ENCODE measurements at regions not wholly inside any gene's neighbourhood (a gene's known extent, or its start where the extent isn't known, plus 50 kb on each side); places are given as distances from the start of the nearest gene placed in this dataset.

GRCh38 chr1:108082738-108083562 lies 117.2 kb downstream of the SLC25A24 start:
- H3K36me3 ChIP-seq (ENCODE audit: insufficient read depth, low read length): no peaks in the 10 kb centered on the region
- H3K9me3 ChIP-seq (ENCODE audit: control insufficient read depth, insufficient read depth, low read length): no peaks in the 10 kb centered on the region
- no peak overlapping the region; the same call in 1 of the 2 replicates for H3K9ac ChIP-seq (ENCODE audit: low read depth, low read length)
- no peaks in the 10 kb centered on the region for H3K4me1 ChIP-seq (ENCODE audit: insufficient read depth, low read length)

DNA sequence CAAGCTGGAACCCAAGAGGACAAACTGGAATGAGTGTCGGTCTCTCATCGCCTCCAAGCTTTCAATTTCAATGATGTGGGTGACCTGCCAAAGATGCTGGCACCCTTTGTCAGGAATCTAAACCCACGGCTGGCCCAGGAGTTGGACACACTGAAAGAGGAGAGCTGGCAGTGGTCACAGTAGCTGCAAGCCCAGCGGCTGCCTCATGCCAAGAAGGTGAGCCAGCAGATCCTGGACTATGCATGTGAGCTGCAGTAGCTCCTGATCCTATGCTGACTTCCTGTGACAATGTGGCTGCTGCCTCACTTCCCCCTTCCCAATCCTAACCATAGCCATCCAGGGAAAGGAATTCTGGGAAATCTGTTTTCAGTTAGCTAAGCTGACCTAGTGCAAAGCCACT lies 117.0 kb upstream of the VAV3 start:
- no peaks in the 10 kb centered on the region for H3K4me1 ChIP-seq (ENCODE audit: insufficient read depth, low read length)
- no peaks in the 10 kb centered on the region for H3K9me3 ChIP-seq (ENCODE audit: control insufficient read depth, insufficient read depth, low read length)
- H3K9ac ChIP-seq (ENCODE audit: low read depth, low read length): no peak overlapping the region
- H3K36me3 ChIP-seq (ENCODE audit: insufficient read depth, low read length): no peaks in the 10 kb centered on the region

DNA sequence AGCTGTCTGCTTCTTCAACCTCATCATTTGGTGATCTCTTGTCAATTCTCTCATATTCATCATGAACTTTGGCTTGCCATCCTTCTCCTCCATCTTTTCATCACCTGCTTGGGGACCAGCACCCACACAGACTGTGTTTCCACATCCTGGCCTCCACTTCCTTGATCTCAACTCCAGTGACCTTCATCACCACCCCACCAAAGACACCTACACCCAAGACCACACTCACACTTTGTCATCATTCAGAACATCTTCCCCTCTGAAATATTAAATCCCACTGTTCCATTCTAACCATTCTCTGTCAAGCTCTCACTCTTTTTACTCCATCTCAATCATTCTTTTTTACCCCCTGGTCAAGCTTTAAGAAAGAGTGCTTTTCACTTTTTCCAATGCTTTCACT lies 115.5 kb upstream of the VAV3 start:
- Histone ChIP-seq H3K9ac (ENCODE audit: low read depth, low read length) (no peak overlapping the region), H3K9me3 (ENCODE audit: control insufficient read depth, insufficient read depth, low read length) (no peaks in the 10 kb centered on the region), H3K36me3 (ENCODE audit: insufficient read depth, low read length) (no peaks in the 10 kb centered on the region), H3K4me1 (ENCODE audit: insufficient read depth, low read length) (no peaks in the 10 kb centered on the region)

DNA sequence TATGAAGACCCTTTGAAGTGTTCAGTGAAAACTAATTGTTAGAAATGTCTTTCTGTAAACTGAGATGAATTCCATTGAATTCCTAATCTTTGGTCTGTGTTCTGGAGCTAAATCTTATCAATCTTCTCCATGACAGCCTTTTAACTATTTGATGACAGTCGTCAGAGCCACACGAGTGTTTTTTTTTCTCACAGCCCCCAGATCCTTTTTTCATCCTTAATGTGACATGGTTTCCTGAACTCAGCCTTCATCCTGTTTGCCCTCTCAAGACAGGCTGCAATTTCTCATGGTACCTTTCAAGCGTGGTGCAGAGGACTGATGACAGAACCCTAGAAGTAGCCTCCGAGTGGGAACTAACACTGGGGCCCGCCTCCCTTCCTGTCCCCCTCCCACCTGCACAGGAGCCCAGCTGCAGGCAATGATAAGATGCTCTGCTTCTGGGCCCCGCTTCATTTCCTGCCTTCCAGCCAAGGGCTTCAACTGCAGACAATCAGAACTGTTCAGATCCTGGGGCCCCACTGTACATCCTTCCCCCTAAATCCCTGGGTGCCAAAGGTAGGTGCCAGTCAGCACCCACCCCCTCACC lies 114.6 kb upstream of the VAV3 start:
- Histone ChIP-seq H3K4me1 (ENCODE audit: insufficient read depth, low read length) (no peaks in the 10 kb centered on the region), H3K36me3 (ENCODE audit: insufficient read depth, low read length) (no peaks in the 10 kb centered on the region), H3K9me3 (ENCODE audit: control insufficient read depth, insufficient read depth, low read length) (no peaks in the 10 kb centered on the region), H3K9ac (ENCODE audit: low read depth, low read length) (no peak overlapping the region)

DNA sequence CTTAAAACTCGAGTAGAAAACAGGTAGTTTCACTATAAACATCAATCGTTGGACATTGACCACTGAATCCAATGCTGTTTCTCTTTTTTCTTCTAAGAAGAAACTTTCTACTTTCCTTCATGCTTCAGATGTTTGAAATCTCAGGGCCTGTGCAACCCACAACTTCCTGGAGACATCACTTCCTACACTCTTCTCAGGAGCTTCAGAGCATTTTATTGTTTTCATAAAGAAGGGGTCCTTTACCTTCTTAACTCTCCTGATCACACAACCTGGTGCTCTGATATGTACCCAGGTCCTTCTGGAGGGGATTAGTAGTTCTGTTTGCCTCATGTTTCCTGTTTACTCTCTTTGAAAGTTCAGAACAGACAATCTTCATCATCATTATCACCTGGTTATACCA lies 113.0 kb upstream of the VAV3 start:
- Histone ChIP-seq H3K9me3 (ENCODE audit: control insufficient read depth, insufficient read depth, low read length) (no peaks in the 10 kb centered on the region), H3K36me3 (ENCODE audit: insufficient read depth, low read length) (no peaks in the 10 kb centered on the region), H3K9ac (ENCODE audit: low read depth, low read length) (no peak overlapping the region), H3K4me1 (ENCODE audit: insufficient read depth, low read length) (no peaks in the 10 kb centered on the region)

DNA sequence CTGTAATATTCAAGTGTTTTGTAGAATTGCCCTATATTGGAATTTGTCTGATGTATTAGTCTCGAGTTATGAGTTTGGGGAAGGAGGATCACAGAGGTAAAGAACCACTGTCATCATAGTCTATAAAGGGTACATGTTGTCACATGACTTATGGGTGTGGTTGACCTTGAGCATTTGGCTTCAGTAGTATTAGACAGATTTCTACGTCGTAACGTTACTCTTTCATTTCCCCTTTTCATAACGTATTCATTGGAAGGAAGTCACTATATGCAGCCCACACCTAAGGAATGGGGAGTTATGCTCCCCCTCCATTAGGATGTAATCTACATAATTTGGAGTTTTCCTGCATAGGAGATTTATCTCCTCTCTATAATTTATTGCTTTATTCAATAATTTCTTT lies 110.1 kb upstream of the VAV3 start:
- Histone ChIP-seq H3K36me3 (ENCODE audit: insufficient read depth, low read length) (no peaks in the 10 kb centered on the region), H3K4me1 (ENCODE audit: insufficient read depth, low read length) (no peaks in the 10 kb centered on the region), H3K9me3 (ENCODE audit: control insufficient read depth, insufficient read depth, low read length) (no peaks in the 10 kb centered on the region), H3K9ac (ENCODE audit: low read depth, low read length) (no peak overlapping the region)

DNA sequence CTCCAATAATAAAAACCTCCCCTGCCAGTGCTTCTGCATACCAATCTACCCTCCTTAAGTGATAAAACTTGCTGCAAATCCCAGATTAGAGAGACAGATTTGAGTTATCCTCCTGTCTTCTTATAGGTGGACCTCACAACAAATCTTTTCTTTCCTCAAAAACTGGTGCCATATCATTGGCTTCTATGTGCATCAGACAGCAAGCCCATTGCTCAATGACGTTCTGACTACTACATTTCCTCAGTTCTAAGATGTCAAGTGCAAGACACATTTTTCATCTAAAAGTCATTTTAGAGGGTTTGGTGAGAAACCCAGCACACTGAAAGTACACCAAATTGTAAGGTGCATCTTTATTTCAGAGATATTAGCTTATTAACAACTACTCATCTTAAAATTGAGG lies 107.8 kb upstream of the VAV3 start:
- Histone ChIP-seq H3K9ac (ENCODE audit: low read depth, low read length) (no peak overlapping the region), H3K4me1 (ENCODE audit: insufficient read depth, low read length) (no peaks in the 10 kb centered on the region), H3K9me3 (ENCODE audit: control insufficient read depth, insufficient read depth, low read length) (no peaks in the 10 kb centered on the region), H3K36me3 (ENCODE audit: insufficient read depth, low read length) (no peaks in the 10 kb centered on the region)

DNA sequence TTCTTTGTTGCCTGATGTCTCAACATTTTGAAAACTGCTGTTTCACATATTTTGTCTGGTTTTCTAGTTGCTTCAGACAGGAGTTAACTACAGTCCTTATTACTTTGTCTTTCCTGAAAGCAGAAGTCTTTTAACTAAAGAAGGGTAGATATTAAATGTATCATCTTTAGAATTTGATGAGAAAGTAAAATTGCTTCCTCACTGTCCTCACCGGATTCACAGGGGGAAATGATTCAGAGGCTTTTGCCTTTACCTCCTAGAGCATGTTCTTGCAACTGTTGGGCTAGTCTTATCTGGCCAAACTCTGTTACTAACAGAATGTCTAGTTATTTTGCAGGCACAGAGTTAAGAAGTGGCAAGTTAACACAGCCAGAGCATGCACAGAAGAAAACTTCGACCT lies 107.2 kb upstream of the VAV3 start:
- no peak overlapping the region for H3K9ac ChIP-seq (ENCODE audit: low read depth, low read length)
- H3K36me3 ChIP-seq (ENCODE audit: insufficient read depth, low read length): no peaks in the 10 kb centered on the region
- H3K4me1 ChIP-seq (ENCODE audit: insufficient read depth, low read length): no peaks in the 10 kb centered on the region
- no peaks in the 10 kb centered on the region for H3K9me3 ChIP-seq (ENCODE audit: control insufficient read depth, insufficient read depth, low read length)

DNA sequence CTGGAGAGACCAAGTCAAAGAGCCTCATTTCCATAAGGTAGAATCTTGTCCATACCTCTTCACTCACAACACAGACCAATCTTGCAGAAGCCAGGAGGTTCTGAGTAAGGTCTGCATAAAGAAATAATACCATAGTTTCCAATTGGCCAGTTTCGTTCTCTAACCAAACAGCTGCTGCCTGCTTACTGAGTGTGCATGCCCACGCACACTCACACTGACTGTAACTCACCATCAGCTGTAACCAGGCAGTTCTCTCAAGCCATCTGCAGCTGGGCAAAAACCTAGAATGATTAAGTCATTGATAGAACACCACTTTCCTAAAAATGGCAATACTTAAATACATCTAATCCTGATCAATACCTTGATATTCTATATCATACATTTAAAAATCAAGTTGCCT lies 106.6 kb upstream of the VAV3 start:
- H3K4me1 ChIP-seq (ENCODE audit: insufficient read depth, low read length): no peaks in the 10 kb centered on the region
- no peaks in the 10 kb centered on the region for H3K9me3 ChIP-seq (ENCODE audit: control insufficient read depth, insufficient read depth, low read length)
- H3K36me3 ChIP-seq (ENCODE audit: insufficient read depth, low read length): no peaks in the 10 kb centered on the region
- H3K9ac ChIP-seq (ENCODE audit: low read depth, low read length): no peak overlapping the region

- Histone ChIP-seq H3K36me3 (ENCODE audit: insufficient read depth, low read length) (no peaks in the 10 kb centered on the region), H3K9me3 (ENCODE audit: control insufficient read depth, insufficient read depth, low read length) (no peaks in the 10 kb centered on the region), H3K4me1 (ENCODE audit: insufficient read depth, low read length) (no peaks in the 10 kb centered on the region), H3K9ac (ENCODE audit: low read depth, low read length) (no peak overlapping the region)
Observed at GRCh38 chr1:108070662-108071061, 105.7 kb upstream of the VAV3 start.

- no peak overlapping the region for H3K9ac ChIP-seq (ENCODE audit: low read depth, low read length)
- no peaks in the 10 kb centered on the region for H3K9me3 ChIP-seq (ENCODE audit: control insufficient read depth, insufficient read depth, low read length)
- H3K36me3 ChIP-seq (ENCODE audit: insufficient read depth, low read length): no peaks in the 10 kb centered on the region
- no peaks in the 10 kb centered on the region for H3K4me1 ChIP-seq (ENCODE audit: insufficient read depth, low read length)
Observed at GRCh38 chr1:108067884-108068540, 103.0 kb upstream of the VAV3 start.

- H3K36me3 ChIP-seq (ENCODE audit: insufficient read depth, low read length): no peaks in the 10 kb centered on the region
Observed at GRCh38 chr1:108066808-108067207, 101.8 kb upstream of the VAV3 start.

DNA sequence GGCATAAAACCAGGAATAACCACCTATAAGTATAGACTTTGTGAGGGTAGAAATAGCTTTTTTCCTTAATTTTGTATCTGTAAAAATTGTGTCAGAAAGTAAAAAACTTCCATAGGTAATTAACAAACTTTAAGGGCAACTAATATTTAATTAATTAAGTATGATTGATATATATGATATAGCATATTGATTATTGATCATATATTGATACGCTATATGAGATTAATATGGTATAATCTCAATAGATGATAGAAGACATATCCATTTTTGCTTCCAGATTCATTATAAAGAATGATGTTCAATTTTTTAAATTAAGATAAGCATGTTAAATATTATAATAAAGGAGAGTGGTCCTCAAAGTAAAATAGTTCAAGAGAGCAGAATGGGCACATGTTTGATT lies 99.3 kb upstream of the VAV3 start:
- Histone ChIP-seq H3K9ac (ENCODE audit: low read depth, low read length) (no peak overlapping the region), H3K9me3 (ENCODE audit: control insufficient read depth, insufficient read depth, low read length) (no peaks in the 10 kb centered on the region), H3K4me1 (ENCODE audit: insufficient read depth, low read length) (no peaks in the 10 kb centered on the region), H3K36me3 (ENCODE audit: insufficient read depth, low read length) (no peaks in the 10 kb centered on the region)

More at GRCh38 chr1:108066808-108067207, 101.8 kb upstream of the VAV3 start:
- Histone ChIP-seq H3K9ac (ENCODE audit: low read depth, low read length) (no peak overlapping the region), H3K4me1 (ENCODE audit: insufficient read depth, low read length) (no peaks in the 10 kb centered on the region), H3K9me3 (ENCODE audit: control insufficient read depth, insufficient read depth, low read length) (no peaks in the 10 kb centered on the region)

GRCh38 chr1:108063703-108064102 lies 98.7 kb upstream of the VAV3 start:
- H3K36me3 ChIP-seq (ENCODE audit: insufficient read depth, low read length): no peaks in the 10 kb centered on the region

GRCh38 chr1:108059945-108060344 lies 95.0 kb upstream of the VAV3 start:
- H3K9me3 ChIP-seq (ENCODE audit: control insufficient read depth, insufficient read depth, low read length): no peaks in the 10 kb centered on the region
- no peaks in the 10 kb centered on the region for H3K36me3 ChIP-seq (ENCODE audit: insufficient read depth, low read length)

More at GRCh38 chr1:108063703-108064102, 98.7 kb upstream of the VAV3 start:
- Histone ChIP-seq H3K4me1 (ENCODE audit: insufficient read depth, low read length) (no peaks in the 10 kb centered on the region), H3K9ac (ENCODE audit: low read depth, low read length) (no peak overlapping the region), H3K9me3 (ENCODE audit: control insufficient read depth, insufficient read depth, low read length) (no peaks in the 10 kb centered on the region)

More at GRCh38 chr1:108059945-108060344, 95.0 kb upstream of the VAV3 start:
- H3K9ac ChIP-seq (ENCODE audit: low read depth, low read length): no peak overlapping the region
- H3K4me1 ChIP-seq (ENCODE audit: insufficient read depth, low read length): peaks cover 7% of the 10 kb centered on the region
